HepG2 (cell line): ENCODE measurements at regions not wholly inside any gene's neighbourhood (a gene's known extent, or its start where the extent isn't known, plus 50 kb on each side); places are given as distances from the start of the nearest gene placed in this dataset.

Experiments
- ATAC-seq: fragments of 200-7000 bp; cut with Tn5 transposase; 3 replicates; pipeline ENCODE4 v1.9.1; 2020; ENCODE audit warnings: mild to moderate bottlenecking, moderate library complexity
- BruUV-seq: library from RNA; stranded (reverse); fragments of 400-500 nt; replicated peaks from 2 replicates; lab custom pipeline; 2021; lab: Mats Ljungman, UMichigan
- CTCF ChIA-PET: fragments of 300-600 bp; formaldehyde crosslinking; extraction: SDS; loops from one replicate; lab custom pipeline; 2021; ENCODE audit warnings: low total read pairs, inconsistent platforms, low intra/inter-chr PET ratio; lab: Yijun Ruan, JAX
- POLR2A ChIA-PET: fragments of 350-600 bp; sonication (Branson Sonifier 250); formaldehyde crosslinking; loops from one replicate; lab custom pipeline; 2020; ENCODE audit warnings: antibody characterized with exemption, inconsistent platforms; lab: Yijun Ruan, JAX
- DNase-seq: peaks from one replicate; pipeline ENCODE4 v3.0.0-alpha.2; 2015; ENCODE audit warnings: low spot score
- FAIRE-seq: peaks from 3 replicates; lab custom pipeline; 2011; peaks lifted over from hg19 to GRCh38; lab: Jason Lieb, UNC
- H2AFZ ChIP-seq: one replicate; pipeline ENCODE4 v1.6.1; 2011; ENCODE audit warnings: low read length, inconsistent platforms
- H3K27ac ChIP-seq: fragments of 300-600 bp; 3 replicates; pipeline ENCODE4 v1.8.0; 2011; ENCODE audit warnings: mixed run types, mild to moderate bottlenecking, mixed read lengths, low read length, inconsistent platforms; ENCODE audit not compliant: insufficient read depth; ENCODE audit errors: extremely low read length
- H3K27me3 ChIP-seq, 2 experiments: fragments of 200-600 bp in 1 of 2; 2 replicates in 1 of 2; 3 replicates in 1 of 2; pipeline versions ENCODE4 v1.6.0 to v1.8.0; 2011; ENCODE audit warnings: low read length in 2 of 2, mild to moderate bottlenecking in 2 of 2, moderate library complexity in 2 of 2, inconsistent platforms in 1 of 2; ENCODE audit not compliant: insufficient read depth in 2 of 2, control insufficient read depth in 1 of 2
- H3K36me3 ChIP-seq, 2 experiments: fragments of 200-600 bp in 1 of 2; replicated peaks in 1 of 2; 2 replicates in 1 of 2; 3 replicates in 1 of 2; pipeline versions ENCODE4 v1.5.1 to v1.8.0; 2011; ENCODE audit warnings: low read length in 2 of 2, inconsistent platforms in 1 of 2; ENCODE audit not compliant: insufficient read depth in 2 of 2, control insufficient read depth in 1 of 2
- H3K4me1 ChIP-seq: 2 replicates; pipeline ENCODE4 v1.5.1; 2012; ENCODE audit warnings: low read length, inconsistent platforms; ENCODE audit not compliant: insufficient read depth
- H3K4me2 ChIP-seq: 2 replicates; pipeline ENCODE4 v1.6.0; 2011; ENCODE audit warnings: low read depth, low read length, inconsistent platforms
- H3K4me3 ChIP-seq, 3 experiments: fragments of 200-600 bp in 1 of 3; sonication (generic), shearing (Covaris generic) in 1 of 3; replicated peaks in 1 of 3; 2 replicates each; pipeline ENCODE4 v1.5.1; 2011 to 2016; ENCODE audit warnings: low read length in 3 of 3, inconsistent platforms in 2 of 3, low read depth in 2 of 3, mild to moderate bottlenecking in 2 of 3, control low read depth in 1 of 3, mixed read lengths in 1 of 3; ENCODE audit not compliant: insufficient read depth in 1 of 3
- H3K79me2 ChIP-seq: one replicate; pipeline ENCODE4 v1.6.1; 2011; ENCODE audit warnings: low read length, inconsistent platforms; ENCODE audit not compliant: insufficient read depth
- H3K9ac ChIP-seq: 2 replicates; pipeline ENCODE4 v1.6.0; 2011; ENCODE audit warnings: mild to moderate bottlenecking, low read depth, low read length, inconsistent platforms; ENCODE audit not compliant: insufficient read depth
- H3K9me3 ChIP-seq: 2 replicates; pipeline ENCODE4 v1.5.1; 2012; ENCODE audit warnings: mild to moderate bottlenecking, low read length
- H4K20me1 ChIP-seq: 2 replicates; pipeline ENCODE4 v1.6.0; 2011; ENCODE audit warnings: inconsistent platforms, mild to moderate bottlenecking, low read length, moderate library complexity; ENCODE audit not compliant: insufficient read depth
- NKX3-1 ChIP-seq: sonication (generic); formaldehyde crosslinking; IDR thresholded peaks from 2 replicates; pipeline ENCODE4 v1.5.0; 2020; ENCODE audit warnings: missing genetic modification reagents
- RBAK ChIP-seq: sonication (generic); formaldehyde crosslinking; IDR thresholded peaks from 2 replicates; pipeline ENCODE4 v1.5.1; 2020; ENCODE audit warnings: mild to moderate bottlenecking, missing genetic modification reagents
- SMARCE1 ChIP-seq: fragments of 450-650 bp; IDR thresholded peaks from 2 replicates; pipeline ENCODE4 v1.6.1; 2017; ENCODE audit warnings: borderline replicate concordance
- YEATS2 ChIP-seq: sonication (generic); formaldehyde crosslinking; IDR thresholded peaks from 2 replicates; pipeline ENCODE4 v1.4.0; 2020; ENCODE audit warnings: missing genetic modification reagents, borderline replicate concordance
- ZNF790 ChIP-seq: sonication (generic); formaldehyde crosslinking; IDR thresholded peaks from 2 replicates; pipeline ENCODE4 v1.8.0; 2022; ENCODE audit warnings: missing genetic modification reagents, mild to moderate bottlenecking, borderline replicate concordance
- in situ Hi-C: cut with HindIII; loops from 2 replicates; pipeline ENCODE4 v1.10.0; 2017; ENCODE audit warnings: low pct_unique_long_range_greater_than_20kb; ENCODE audit not compliant: extremely low pct_ligation_motif_present
- intact Hi-C: fragments of 100-400 bp; cut with micrococcal nuclease; formaldehyde crosslinking; loops from one replicate; pipeline ENCODE4 v1.10.0; 2022; ENCODE audit not compliant: unreplicated experiment
- TF ChIP-seq, protein P1 (sequence below): sonication (generic); formaldehyde crosslinking; conservative IDR thresholded peaks from 2 replicates; pipeline ENCODE4 v1.4.0; 2020; ENCODE audit warnings: mild to moderate bottlenecking, missing genetic modification reagents, moderate library complexity
- TF ChIP-seq, protein P2 (sequence below): sonication (generic); formaldehyde crosslinking; IDR thresholded peaks from 2 replicates; pipeline ENCODE4 v1.4.0; 2020; ENCODE audit warnings: mild to moderate bottlenecking, low read depth, missing genetic modification reagents

DNA sequence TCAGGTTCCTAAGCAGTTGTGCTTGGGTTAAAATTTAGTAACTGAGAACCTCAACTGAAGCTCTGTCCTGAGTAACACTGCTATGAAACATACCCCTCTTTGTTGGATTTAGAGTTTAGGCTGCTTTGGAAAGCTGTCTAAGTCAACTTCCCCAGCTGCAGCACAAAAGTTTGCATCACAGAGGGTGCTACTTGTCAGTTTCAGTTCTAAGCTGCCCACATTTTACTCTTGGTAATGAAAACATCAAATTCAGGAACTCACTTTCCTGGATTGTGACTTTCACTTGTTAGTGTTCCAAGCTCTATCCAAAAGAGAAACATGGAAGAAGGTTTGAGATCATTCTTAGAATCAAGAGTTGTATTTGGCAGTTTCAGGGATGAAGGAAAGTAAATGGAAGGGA, 191.7 kb upstream of the NFIA start:
- ATAC-seq (no peak), FAIRE-seq (no peak), DNase-seq (no peak)
- no peaks in the 10 kb centered on the region for H4K20me1 ChIP-seq
- POLR2A ChIA-PET: no interaction called here
- no peak overlapping the region for H3K4me3 ChIP-seq
- intact Hi-C loops (no loop called here), in situ Hi-C loops (no loop called here)
- H3K36me3 ChIP-seq: no peaks in the 10 kb centered on the region
- no peak overlapping the region for H2AFZ ChIP-seq
- H3K27ac ChIP-seq: no peak overlapping the region
- no peaks in the 10 kb centered on the region for H3K4me1 ChIP-seq
- no peak for TF ChIP-seq RBAK (CRISPR knock-in tag)
- no peak for TF ChIP-seq NKX3-1
- TF ChIP-seq ZNF790: no peak
- TF ChIP-seq, protein P1, sequence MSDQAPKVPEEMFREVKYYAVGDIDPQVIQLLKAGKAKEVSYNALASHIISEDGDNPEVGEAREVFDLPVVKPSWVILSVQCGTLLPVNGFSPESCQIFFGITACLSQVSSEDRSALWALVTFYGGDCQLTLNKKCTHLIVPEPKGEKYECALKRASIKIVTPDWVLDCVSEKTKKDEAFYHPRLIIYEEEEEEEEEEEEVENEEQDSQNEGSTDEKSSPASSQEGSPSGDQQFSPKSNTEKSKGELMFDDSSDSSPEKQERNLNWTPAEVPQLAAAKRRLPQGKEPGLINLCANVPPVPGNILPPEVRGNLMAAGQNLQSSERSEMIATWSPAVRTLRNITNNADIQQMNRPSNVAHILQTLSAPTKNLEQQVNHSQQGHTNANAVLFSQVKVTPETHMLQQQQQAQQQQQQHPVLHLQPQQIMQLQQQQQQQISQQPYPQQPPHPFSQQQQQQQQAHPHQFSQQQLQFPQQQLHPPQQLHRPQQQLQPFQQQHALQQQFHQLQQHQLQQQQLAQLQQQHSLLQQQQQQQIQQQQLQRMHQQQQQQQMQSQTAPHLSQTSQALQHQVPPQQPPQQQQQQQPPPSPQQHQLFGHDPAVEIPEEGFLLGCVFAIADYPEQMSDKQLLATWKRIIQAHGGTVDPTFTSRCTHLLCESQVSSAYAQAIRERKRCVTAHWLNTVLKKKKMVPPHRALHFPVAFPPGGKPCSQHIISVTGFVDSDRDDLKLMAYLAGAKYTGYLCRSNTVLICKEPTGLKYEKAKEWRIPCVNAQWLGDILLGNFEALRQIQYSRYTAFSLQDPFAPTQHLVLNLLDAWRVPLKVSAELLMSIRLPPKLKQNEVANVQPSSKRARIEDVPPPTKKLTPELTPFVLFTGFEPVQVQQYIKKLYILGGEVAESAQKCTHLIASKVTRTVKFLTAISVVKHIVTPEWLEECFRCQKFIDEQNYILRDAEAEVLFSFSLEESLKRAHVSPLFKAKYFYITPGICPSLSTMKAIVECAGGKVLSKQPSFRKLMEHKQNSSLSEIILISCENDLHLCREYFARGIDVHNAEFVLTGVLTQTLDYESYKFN (CRISPR knock-in tag): no peak
- no peak for TF ChIP-seq YEATS2 (CRISPR knock-in tag)
- TF ChIP-seq, protein P2, sequence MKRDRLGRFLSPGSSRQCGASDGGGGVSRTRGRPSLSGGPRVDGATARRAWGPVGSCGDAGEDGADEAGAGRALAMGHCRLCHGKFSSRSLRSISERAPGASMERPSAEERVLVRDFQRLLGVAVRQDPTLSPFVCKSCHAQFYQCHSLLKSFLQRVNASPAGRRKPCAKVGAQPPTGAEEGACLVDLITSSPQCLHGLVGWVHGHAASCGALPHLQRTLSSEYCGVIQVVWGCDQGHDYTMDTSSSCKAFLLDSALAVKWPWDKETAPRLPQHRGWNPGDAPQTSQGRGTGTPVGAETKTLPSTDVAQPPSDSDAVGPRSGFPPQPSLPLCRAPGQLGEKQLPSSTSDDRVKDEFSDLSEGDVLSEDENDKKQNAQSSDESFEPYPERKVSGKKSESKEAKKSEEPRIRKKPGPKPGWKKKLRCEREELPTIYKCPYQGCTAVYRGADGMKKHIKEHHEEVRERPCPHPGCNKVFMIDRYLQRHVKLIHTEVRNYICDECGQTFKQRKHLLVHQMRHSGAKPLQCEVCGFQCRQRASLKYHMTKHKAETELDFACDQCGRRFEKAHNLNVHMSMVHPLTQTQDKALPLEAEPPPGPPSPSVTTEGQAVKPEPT (CRISPR knock-in tag): no peak
- TF ChIP-seq SMARCE1: no peak
- no TSS peak for BruUV-seq
- no peak overlapping the region for H3K4me2 ChIP-seq
- peaks cover 0 to 11% of the 10 kb centered on the region in 2 experiments; a peak in 1 of 5 replicates for H3K27me3 ChIP-seq
- no peaks in the 10 kb centered on the region for H3K9me3 ChIP-seq
- no peaks in the 10 kb centered on the region for H3K79me2 ChIP-seq
- H3K9ac ChIP-seq: no peak overlapping the region
- CTCF ChIA-PET: no interaction called here
